GM12864 (cell line): ENCODE measurements at regions not wholly inside any gene's neighbourhood (a gene's known extent, or its start where the extent isn't known, plus 50 kb on each side); places are given as distances from the start of the nearest gene placed in this dataset.
A peak's percentile ranks its signal among the peaks of the same experiment; 100 is the strongest.
"Not testable (repeated sequence)": the region's sequence is repeated elsewhere in the genome, so short reads cannot be mapped to it uniquely, and the experiment has no call there.

Experiments
- DNase-seq: peaks from one replicate; pipeline ENCODE4 v3.0.0-alpha.2; 2011; ENCODE audit warnings: low read depth
- H3K4me3 ChIP-seq: 2 replicates; pipeline ENCODE4 v1.5.1; 2011; ENCODE audit warnings: mild to moderate bottlenecking, low read depth, low read length, control low read depth
- TF ChIP-seq, protein P1 (sequence below): IDR thresholded peaks from 2 replicates; pipeline ENCODE4 v1.5.1; 2011; ENCODE audit warnings: low read depth, mild to moderate bottlenecking, moderate library complexity, low read length, control low read depth, inconsistent platforms; ENCODE audit errors: missing control alignments

DNA sequence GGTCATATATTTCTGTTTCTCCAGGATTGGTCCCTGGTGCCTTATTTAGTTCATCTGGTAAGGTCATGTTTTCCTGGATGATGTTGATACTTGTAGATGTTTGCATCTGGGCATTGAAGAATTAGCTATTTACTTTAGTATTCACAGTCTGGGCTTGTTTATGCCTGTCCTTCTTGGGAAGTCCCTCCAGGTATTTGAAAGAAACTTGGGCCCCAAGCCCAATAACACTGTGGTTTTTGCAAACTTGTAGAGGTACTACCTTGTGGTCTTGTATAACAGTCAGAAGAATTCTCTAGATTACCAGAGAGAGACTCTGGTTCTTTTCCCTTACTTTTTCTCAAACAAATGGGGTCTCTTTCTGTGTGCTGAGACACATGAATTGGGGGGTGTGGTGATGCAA is 251.4 kb upstream of the B3GALT2 start:
- DNase-seq, result peak; percentile 37
- TF ChIP-seq, protein P1, sequence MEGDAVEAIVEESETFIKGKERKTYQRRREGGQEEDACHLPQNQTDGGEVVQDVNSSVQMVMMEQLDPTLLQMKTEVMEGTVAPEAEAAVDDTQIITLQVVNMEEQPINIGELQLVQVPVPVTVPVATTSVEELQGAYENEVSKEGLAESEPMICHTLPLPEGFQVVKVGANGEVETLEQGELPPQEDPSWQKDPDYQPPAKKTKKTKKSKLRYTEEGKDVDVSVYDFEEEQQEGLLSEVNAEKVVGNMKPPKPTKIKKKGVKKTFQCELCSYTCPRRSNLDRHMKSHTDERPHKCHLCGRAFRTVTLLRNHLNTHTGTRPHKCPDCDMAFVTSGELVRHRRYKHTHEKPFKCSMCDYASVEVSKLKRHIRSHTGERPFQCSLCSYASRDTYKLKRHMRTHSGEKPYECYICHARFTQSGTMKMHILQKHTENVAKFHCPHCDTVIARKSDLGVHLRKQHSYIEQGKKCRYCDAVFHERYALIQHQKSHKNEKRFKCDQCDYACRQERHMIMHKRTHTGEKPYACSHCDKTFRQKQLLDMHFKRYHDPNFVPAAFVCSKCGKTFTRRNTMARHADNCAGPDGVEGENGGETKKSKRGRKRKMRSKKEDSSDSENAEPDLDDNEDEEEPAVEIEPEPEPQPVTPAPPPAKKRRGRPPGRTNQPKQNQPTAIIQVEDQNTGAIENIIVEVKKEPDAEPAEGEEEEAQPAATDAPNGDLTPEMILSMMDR, result no peak
- no peak overlapping the region for H3K4me3 ChIP-seq

DNA sequence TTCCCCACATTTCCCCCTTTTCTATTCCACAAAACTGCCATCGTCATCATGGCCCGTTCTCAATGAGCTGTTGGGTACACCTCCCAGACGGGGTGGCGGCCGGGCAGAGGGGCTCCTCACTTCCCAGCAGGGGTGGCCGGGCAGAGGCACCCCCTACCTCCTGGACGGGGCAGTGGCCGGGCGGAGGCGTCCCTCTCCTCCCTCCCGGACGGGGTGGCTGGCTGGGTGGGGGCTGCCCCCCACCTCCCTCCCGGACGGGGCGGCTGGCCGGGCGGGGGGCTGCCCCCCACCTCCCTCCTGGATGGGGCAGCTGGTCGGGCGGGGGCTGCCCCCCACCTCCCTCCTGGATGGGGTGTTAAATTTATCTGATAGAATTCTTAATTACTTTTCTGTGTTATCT is 250.9 kb upstream of the B3GALT2 start:
- not testable (repeated sequence) for H3K4me3 ChIP-seq, DNase-seq

DNA sequence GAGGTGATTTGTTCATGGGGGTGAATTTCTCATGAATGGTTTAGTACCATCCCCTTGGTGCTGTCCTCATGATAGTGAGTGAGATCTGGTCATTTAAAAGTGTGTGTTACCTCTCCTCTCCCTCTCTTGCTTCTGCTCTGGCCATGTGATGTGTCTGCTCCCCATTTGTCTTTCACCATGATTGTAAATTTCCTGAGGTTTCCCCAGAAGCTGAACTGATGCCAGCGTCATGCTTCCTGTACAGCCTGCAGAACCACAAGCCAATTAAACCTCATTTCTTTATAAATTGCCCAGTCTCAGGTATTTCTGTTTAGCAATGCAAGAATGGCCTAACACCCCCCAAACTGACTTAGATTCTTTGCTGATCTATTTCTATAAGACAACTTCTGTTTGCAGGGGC is 249.4 kb upstream of the B3GALT2 start:
- no peak for DNase-seq
- no peak overlapping the region for H3K4me3 ChIP-seq
- TF ChIP-seq, protein P1, result no peak

DNA sequence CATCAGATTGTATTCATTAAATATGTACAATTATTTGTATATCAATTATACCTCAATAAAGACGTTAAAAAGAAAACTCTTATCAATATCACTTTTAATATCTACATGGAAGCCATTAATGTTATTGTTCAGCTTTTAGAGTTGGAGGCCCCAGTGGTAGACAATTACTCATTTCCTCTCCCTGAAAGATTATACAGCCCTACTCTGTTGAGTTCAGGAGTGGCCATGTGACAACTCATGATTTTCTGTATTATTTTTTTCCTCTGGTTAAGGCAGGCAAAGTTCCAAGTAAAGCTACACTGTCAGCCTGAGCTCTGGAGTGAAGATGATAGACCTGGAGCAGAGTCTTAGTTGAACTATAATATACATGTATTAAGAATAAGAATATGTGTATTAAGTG is 247.9 kb upstream of the B3GALT2 start:
- TF ChIP-seq, protein P1, result no peak
- no peak for DNase-seq
- no peak overlapping the region for H3K4me3 ChIP-seq

DNA sequence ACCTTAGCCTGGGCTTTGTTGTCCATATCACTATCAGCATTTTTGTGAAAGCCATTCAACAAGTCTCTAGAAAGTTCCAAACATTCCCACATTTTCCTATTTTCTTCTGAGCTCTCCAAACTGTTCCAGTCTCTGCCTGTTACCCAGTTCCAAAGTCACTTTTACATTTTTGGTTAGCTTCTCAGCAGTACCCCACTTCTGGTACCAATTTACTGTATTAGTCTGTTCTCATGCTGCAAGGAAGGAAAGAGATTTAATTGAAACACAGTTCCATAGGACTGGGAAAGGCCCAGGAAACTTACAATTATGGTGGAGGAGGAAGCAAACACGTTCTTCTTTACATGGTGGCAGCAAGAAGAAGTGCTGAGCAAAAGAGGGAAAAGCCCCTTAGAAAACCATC is 247.2 kb upstream of the B3GALT2 start:
- DNase-seq, result no peak
- no peak overlapping the region for H3K4me3 ChIP-seq
- TF ChIP-seq, protein P1, result no peak

DNA sequence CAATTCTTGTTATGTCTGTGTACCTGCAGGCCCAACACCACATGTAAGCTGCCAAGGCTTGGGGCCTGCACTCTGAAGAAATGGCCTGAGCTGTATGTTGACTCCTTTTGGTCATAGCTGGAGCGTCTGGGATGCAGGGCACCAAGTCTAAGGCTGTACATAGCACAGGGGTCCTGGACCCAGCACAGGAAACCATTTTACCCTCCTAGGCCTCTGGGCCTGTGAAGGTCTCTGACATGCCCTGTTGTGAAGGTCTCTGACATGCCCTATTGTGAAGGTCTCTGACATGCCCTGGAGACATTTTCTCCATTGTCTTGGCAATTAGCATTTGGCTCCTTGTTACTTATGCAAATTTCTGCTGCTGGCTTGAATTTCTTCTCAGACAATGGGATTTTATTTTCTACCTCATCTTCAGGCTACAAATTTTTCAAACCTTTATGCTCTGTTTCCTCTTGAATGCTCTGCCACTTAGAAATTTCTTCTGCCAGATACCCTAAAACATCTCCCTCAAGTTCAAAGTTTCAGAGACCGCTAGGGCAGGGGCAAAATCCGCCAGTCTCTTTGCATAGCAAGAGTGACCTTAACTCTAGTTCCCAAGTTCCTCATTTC is 246.7 kb upstream of the B3GALT2 start:
- no peak for DNase-seq
- TF ChIP-seq, protein P1, result no peak
- H3K4me3 ChIP-seq, result no peak overlapping the region

DNA sequence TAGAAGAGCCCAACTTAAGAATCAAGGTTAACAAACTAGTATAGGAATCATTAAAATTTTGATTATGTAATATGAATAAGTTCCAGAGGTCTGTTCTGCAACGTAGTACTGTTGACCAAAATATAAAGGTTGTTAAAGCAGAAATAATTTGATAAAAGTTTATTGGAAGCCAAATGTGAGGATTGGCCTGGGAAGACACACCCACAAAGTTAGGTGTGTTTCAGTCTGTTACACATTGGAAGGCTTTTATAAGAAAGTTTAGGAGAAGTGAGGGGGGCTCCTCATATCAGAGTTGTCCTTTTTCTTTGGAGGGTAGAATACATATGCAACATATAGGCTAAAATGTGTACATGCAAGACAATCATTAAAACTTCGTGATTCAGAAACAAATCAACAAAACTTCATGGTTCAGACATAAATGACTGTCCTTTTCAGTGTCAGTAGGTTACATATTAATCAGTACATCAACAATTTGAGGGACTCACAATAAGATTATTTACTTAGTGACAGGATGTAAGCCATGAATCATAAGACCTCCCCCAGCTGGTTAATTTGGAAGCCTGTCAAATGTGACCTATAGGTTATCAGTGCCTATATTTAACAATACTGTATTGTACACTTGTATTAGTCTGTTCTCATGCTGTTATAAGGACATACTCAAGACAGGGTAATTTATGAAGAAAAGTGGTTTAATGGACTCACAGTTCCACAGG is 245.0 kb upstream of the B3GALT2 start:
- DNase-seq, result no peak
- TF ChIP-seq, protein P1, result no peak
- H3K4me3 ChIP-seq, result no peak overlapping the region
